WTC11 (cell line): ENCODE measurements at regions not wholly inside any gene's neighbourhood (a gene's known extent, or its start where the extent isn't known, plus 50 kb on each side); places are given as distances from the start of the nearest gene placed in this dataset.

Experiments used
- AR ChIP-seq: fragments of 250-450 bp; sonication (Bioruptor Pico); IDR thresholded peaks from 2 replicates; pipeline ENCODE4 v1.9.0; 2021; ENCODE audit warnings: mild to moderate bottlenecking
- ATF2 ChIP-seq: sonication (generic); formaldehyde crosslinking; IDR thresholded peaks from 2 replicates; pipeline ENCODE4 v1.8.1; 2022; ENCODE audit warnings: low read depth, missing genetic modification reagents, borderline replicate concordance
- ATF6 ChIP-seq: sonication (generic); formaldehyde crosslinking; IDR thresholded peaks from 2 replicates; pipeline ENCODE4 v1.8.1; 2023; ENCODE audit warnings: mild to moderate bottlenecking, missing genetic modification reagents
- CTCF ChIP-seq: fragments of 200-600 bp; IDR thresholded peaks from 2 replicates; pipeline ENCODE4 v1.8.0; 2022; ENCODE audit warnings: antibody characterized with exemption
- E2F1 ChIP-seq: sonication (generic); formaldehyde crosslinking; IDR thresholded peaks from 2 replicates; pipeline ENCODE4 v1.8.0; 2022; ENCODE audit warnings: mild to moderate bottlenecking, missing genetic modification reagents
- JAZF1 ChIP-seq: fragments of 250-450 bp; sonication (Bioruptor Pico); IDR thresholded peaks from 2 replicates; pipeline ENCODE4 v1.9.0; 2021; ENCODE audit warnings: moderate library complexity, mild to moderate bottlenecking, inconsistent platforms
- MAX ChIP-seq: sonication (generic); formaldehyde crosslinking; IDR thresholded peaks from 2 replicates; pipeline ENCODE4 v1.8.0; 2022; ENCODE audit warnings: mild to moderate bottlenecking, missing genetic modification reagents
- TP53 ChIP-seq: sonication (generic); formaldehyde crosslinking; IDR thresholded peaks from 2 replicates; pipeline ENCODE4 v1.8.1; 2023; ENCODE audit warnings: mild to moderate bottlenecking, missing genetic modification reagents
- ZNF512 ChIP-seq: sonication (generic); formaldehyde crosslinking; IDR thresholded peaks from 2 replicates; pipeline ENCODE4 v1.8.1; 2022; ENCODE audit warnings: missing genetic modification reagents, borderline replicate concordance

GRCh38 chr19:31988256-31988655 lies 357.2 kb upstream of the ZNF507 start:
- TF ChIP-seq ATF2 (CRISPR knock-in tag) (no peak), E2F1 (no peak), CTCF (no peak), TP53 (CRISPR knock-in tag) (no peak), ATF6 (no peak), JAZF1 (CRISPR knock-in tag) (no peak), MAX (no peak), AR (no peak), ZNF512 (CRISPR knock-in tag) (no peak)
